Liver (tissue), 8 donors: ENCODE measurements at regions not wholly inside any gene's neighbourhood (a gene's known extent, or its start where the extent isn't known, plus 50 kb on each side); places are given as distances from the start of the nearest gene placed in this dataset.

ENCODE experiments used
- DNase-seq: peaks from one replicate; pipeline ENCODE4 v3.0.0-alpha.2; 2017; ENCODE audit warnings: low spot score
- H3K27ac ChIP-seq, 2 donors: one replicate each; pipeline ENCODE4 v1.7.0; 2013; ENCODE audit warnings: inconsistent platforms in 2 of 2, low read length in 2 of 2, control low read depth in 1 of 2, low read depth in 1 of 2, mild to moderate bottlenecking in 1 of 2
- H3K27me3 ChIP-seq, 4 donors: one replicate each; pipeline versions ENCODE4 v1.6.1 to v1.7.0; 2013; ENCODE audit warnings: low read length in 3 of 4, inconsistent platforms in 1 of 4, mild to moderate bottlenecking in 1 of 4, moderate library complexity in 1 of 4; ENCODE audit not compliant: control insufficient read depth in 4 of 4, insufficient read depth in 4 of 4
- H3K36me3 ChIP-seq, 4 donors: one replicate each; pipeline versions ENCODE4 v1.6.1 to v1.7.0; 2013; ENCODE audit warnings: low read length in 3 of 4, mild to moderate bottlenecking in 3 of 4, low read depth in 1 of 4, moderate library complexity in 1 of 4; ENCODE audit not compliant: control insufficient read depth in 4 of 4, insufficient read depth in 3 of 4
- H3K4me1 ChIP-seq, 4 donors: one replicate each; pipeline versions ENCODE4 v1.6.1 to v1.7.0; 2013; ENCODE audit warnings: low read length in 3 of 4, mild to moderate bottlenecking in 3 of 4, moderate library complexity in 1 of 4; ENCODE audit not compliant: control insufficient read depth in 4 of 4, insufficient read depth in 4 of 4
- H3K4me3 ChIP-seq, 3 donors: one replicate each; pipeline versions ENCODE4 v1.6.1 to v1.7.0; 2013; ENCODE audit warnings: low read length in 3 of 3, control low read depth in 1 of 3, low read depth in 1 of 3, mild to moderate bottlenecking in 1 of 3
- H3K9ac ChIP-seq, 2 donors: one replicate each; pipeline ENCODE4 v1.7.0; 2013; ENCODE audit warnings: low read length in 2 of 2, mild to moderate bottlenecking in 2 of 2, moderate library complexity in 2 of 2, control low read depth in 1 of 2, low read depth in 1 of 2
- H3K9me3 ChIP-seq, 4 donors: one replicate each; pipeline versions ENCODE4 v1.6.1 to v1.7.0; 2013; ENCODE audit warnings: low read length in 3 of 4; ENCODE audit not compliant: control insufficient read depth in 4 of 4
- EGR1 ChIP-seq, 2 donors: IDR thresholded peaks; 2 replicates each; pipeline ENCODE4 v1.6.1; 2016 to 2018; ENCODE audit warnings: antibody characterized with exemption in 2 of 2, low read depth in 2 of 2
- FOXA1 ChIP-seq: IDR thresholded peaks from 2 replicates; pipeline ENCODE4 v1.6.1; 2016; ENCODE audit warnings: antibody characterized with exemption
- FOXA2 ChIP-seq: IDR thresholded peaks from 2 replicates; pipeline ENCODE4 v1.6.1; 2016; ENCODE audit warnings: antibody characterized with exemption
- GABPA ChIP-seq, 2 donors: IDR thresholded peaks in 1 of 2; conservative IDR thresholded peaks in 1 of 2; 2 replicates each; pipeline ENCODE4 v1.6.1; 2016; ENCODE audit warnings: antibody characterized with exemption in 2 of 2, mild to moderate bottlenecking in 1 of 2, moderate library complexity in 1 of 2
- HNF4A ChIP-seq, 2 donors: conservative IDR thresholded peaks; 2 replicates each; pipeline ENCODE4 v1.6.1; 2016; ENCODE audit warnings: antibody characterized with exemption in 2 of 2, mild to moderate bottlenecking in 2 of 2
- HNF4G ChIP-seq: IDR thresholded peaks from 2 replicates; pipeline ENCODE4 v1.6.1; 2016; ENCODE audit warnings: antibody characterized with exemption
- JUND ChIP-seq, 2 donors: IDR thresholded peaks; 2 replicates each; pipeline ENCODE4 v1.6.1; 2016; ENCODE audit warnings: antibody characterized with exemption in 2 of 2
- RAD21 ChIP-seq, 2 donors: IDR thresholded peaks; 2 replicates each; pipeline ENCODE4 v1.6.1; 2016; ENCODE audit warnings: antibody characterized with exemption in 2 of 2, mild to moderate bottlenecking in 2 of 2
- RXRA ChIP-seq, 2 donors: IDR thresholded peaks; 2 replicates each; pipeline ENCODE4 v1.6.1; 2017 to 2018; ENCODE audit warnings: antibody characterized with exemption in 2 of 2, mild to moderate bottlenecking in 1 of 2
- SP1 ChIP-seq: IDR thresholded peaks from 2 replicates; pipeline ENCODE4 v1.6.1; 2018; ENCODE audit warnings: antibody characterized with exemption, mild to moderate bottlenecking
- TAF1 ChIP-seq: conservative IDR thresholded peaks from 2 replicates; pipeline ENCODE4 v1.6.1; 2016; ENCODE audit warnings: antibody characterized with exemption, mild to moderate bottlenecking
- YY1 ChIP-seq: IDR thresholded peaks from 2 replicates; pipeline ENCODE4 v1.6.1; 2016; ENCODE audit warnings: antibody characterized with exemption, mild to moderate bottlenecking
- WGBS: extraction: QIAGEN DNeasy Blood & Tissue Kit; methylation state at CpG from one replicate; pipeline ENCODE4 v1.1.7; 2013; 5-methylcytosine and 5-hydroxymethylcytosine counted together
- TF ChIP-seq, protein P1 (sequence below): IDR thresholded peaks from 2 replicates; pipeline ENCODE4 v1.6.1; 2016; ENCODE audit warnings: antibody characterized with exemption, mild to moderate bottlenecking
- TF ChIP-seq, protein P2 (sequence below): IDR thresholded peaks from 2 replicates; pipeline ENCODE4 v1.6.1; 2016; ENCODE audit warnings: antibody characterized with exemption
- TF ChIP-seq, protein P3 (sequence below): fragments of 150-350 bp; IDR thresholded peaks from 2 replicates; pipeline ENCODE4 v1.5.1; 2017; ENCODE audit warnings: improper control_type of control experiment, low read depth, low read length; ENCODE audit not compliant: missing input control
- TF ChIP-seq, protein P4 (sequence below): IDR thresholded peaks from 2 replicates; pipeline ENCODE4 v1.6.1; 2016; ENCODE audit warnings: antibody characterized with exemption
- TF ChIP-seq, protein P5 (sequence below): IDR thresholded peaks from 2 replicates; pipeline ENCODE4 v1.6.1; 2016; ENCODE audit warnings: antibody characterized with exemption
- donor health status: healthy.
- donor health status: healthy.
- donor health status: healthy.
- donor health status: healthy.
- donor health status: healthy.

DNA sequence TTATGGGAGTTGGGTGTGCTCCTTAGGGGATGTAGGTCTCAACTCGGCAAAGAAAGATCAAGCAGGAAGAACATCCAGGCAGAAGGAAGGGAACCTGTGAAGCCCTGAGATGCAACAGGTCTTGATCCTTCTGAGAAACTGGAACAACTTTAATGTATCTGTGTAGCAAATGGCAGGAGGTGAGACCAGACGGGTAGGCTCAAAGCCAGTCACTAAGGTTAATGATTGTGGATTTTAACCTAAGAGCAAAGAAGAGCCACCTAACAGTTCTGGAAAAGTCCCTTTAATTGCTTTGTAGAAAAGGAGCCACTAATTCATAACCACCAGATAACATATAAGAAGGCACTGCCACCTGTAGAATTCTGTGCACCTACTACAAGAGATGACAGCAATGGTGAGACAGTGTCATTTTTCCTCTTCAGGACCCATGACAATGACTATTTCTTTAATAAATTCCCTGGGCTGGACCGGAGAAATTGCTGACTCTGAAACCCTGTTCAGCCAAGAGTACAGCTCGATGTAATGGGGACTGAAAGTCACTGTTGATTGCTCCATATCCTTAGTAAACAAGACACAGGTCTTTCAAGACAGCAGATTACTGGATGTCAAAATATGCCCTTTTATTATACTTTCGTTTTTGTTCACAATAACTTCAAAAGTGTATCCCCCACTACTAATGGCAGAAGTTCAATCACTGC is 326.2 kb downstream of the CBLN4 start:
- no peak overlapping the region for H3K9ac ChIP-seq
- no peak for DNase-seq
- no peaks in the 10 kb centered on the region for H3K36me3 ChIP-seq
- peak overlapping the region; percentile 51 to 54 for H3K27ac ChIP-seq
- H3K27me3 ChIP-seq: no peaks in the 10 kb centered on the region
- peak overlapping the region in 2 of 3 donors; percentile 4 to 26 for H3K4me3 ChIP-seq
- TF ChIP-seq GABPA (IDR thresholded peaks at IDR 0.05 in 1 of 2, conservative IDR thresholded peaks at IDR 0.05 in 1 of 2) (no peak), FOXA1 (peak; percentile 31), RXRA (IDR thresholded peaks at IDR 0.05) (peak in 1 of 2 donors; percentile 43), HNF4A (conservative IDR thresholded peaks at IDR 0.05) (peak; percentile 56 to 64), HNF4G (no peak), YY1 (peak; percentile 47), FOXA2 (peak; percentile 58), SP1 (peak; percentile 59), JUND (IDR thresholded peaks at IDR 0.05) (peak in 1 of 2 donors; percentile 18), EGR1 (IDR thresholded peaks at IDR 0.05; ENCODE audit: low read depth in 2 of 2) (no peak), TAF1 (no peak), RAD21 (IDR thresholded peaks at IDR 0.05) (peak in 1 of 2 donors; percentile 4)
- TF ChIP-seq, protein P1, sequence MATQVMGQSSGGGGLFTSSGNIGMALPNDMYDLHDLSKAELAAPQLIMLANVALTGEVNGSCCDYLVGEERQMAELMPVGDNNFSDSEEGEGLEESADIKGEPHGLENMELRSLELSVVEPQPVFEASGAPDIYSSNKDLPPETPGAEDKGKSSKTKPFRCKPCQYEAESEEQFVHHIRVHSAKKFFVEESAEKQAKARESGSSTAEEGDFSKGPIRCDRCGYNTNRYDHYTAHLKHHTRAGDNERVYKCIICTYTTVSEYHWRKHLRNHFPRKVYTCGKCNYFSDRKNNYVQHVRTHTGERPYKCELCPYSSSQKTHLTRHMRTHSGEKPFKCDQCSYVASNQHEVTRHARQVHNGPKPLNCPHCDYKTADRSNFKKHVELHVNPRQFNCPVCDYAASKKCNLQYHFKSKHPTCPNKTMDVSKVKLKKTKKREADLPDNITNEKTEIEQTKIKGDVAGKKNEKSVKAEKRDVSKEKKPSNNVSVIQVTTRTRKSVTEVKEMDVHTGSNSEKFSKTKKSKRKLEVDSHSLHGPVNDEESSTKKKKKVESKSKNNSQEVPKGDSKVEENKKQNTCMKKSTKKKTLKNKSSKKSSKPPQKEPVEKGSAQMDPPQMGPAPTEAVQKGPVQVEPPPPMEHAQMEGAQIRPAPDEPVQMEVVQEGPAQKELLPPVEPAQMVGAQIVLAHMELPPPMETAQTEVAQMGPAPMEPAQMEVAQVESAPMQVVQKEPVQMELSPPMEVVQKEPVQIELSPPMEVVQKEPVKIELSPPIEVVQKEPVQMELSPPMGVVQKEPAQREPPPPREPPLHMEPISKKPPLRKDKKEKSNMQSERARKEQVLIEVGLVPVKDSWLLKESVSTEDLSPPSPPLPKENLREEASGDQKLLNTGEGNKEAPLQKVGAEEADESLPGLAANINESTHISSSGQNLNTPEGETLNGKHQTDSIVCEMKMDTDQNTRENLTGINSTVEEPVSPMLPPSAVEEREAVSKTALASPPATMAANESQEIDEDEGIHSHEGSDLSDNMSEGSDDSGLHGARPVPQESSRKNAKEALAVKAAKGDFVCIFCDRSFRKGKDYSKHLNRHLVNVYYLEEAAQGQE: no peak
- TF ChIP-seq, protein P2, sequence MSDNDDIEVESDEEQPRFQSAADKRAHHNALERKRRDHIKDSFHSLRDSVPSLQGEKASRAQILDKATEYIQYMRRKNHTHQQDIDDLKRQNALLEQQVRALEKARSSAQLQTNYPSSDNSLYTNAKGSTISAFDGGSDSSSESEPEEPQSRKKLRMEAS: peak; percentile 21
- TF ChIP-seq, protein P3, sequence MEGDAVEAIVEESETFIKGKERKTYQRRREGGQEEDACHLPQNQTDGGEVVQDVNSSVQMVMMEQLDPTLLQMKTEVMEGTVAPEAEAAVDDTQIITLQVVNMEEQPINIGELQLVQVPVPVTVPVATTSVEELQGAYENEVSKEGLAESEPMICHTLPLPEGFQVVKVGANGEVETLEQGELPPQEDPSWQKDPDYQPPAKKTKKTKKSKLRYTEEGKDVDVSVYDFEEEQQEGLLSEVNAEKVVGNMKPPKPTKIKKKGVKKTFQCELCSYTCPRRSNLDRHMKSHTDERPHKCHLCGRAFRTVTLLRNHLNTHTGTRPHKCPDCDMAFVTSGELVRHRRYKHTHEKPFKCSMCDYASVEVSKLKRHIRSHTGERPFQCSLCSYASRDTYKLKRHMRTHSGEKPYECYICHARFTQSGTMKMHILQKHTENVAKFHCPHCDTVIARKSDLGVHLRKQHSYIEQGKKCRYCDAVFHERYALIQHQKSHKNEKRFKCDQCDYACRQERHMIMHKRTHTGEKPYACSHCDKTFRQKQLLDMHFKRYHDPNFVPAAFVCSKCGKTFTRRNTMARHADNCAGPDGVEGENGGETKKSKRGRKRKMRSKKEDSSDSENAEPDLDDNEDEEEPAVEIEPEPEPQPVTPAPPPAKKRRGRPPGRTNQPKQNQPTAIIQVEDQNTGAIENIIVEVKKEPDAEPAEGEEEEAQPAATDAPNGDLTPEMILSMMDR: no peak
- TF ChIP-seq, protein P4, sequence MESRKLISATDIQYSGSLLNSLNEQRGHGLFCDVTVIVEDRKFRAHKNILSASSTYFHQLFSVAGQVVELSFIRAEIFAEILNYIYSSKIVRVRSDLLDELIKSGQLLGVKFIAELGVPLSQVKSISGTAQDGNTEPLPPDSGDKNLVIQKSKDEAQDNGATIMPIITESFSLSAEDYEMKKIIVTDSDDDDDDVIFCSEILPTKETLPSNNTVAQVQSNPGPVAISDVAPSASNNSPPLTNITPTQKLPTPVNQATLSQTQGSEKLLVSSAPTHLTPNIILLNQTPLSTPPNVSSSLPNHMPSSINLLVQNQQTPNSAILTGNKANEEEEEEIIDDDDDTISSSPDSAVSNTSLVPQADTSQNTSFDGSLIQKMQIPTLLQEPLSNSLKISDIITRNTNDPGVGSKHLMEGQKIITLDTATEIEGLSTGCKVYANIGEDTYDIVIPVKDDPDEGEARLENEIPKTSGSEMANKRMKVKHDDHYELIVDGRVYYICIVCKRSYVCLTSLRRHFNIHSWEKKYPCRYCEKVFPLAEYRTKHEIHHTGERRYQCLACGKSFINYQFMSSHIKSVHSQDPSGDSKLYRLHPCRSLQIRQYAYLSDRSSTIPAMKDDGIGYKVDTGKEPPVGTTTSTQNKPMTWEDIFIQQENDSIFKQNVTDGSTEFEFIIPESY: no peak
- TF ChIP-seq, protein P5, sequence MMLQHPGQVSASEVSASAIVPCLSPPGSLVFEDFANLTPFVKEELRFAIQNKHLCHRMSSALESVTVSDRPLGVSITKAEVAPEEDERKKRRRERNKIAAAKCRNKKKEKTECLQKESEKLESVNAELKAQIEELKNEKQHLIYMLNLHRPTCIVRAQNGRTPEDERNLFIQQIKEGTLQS: no peak
- WGBS: 24% methylated on average over 5 of the region's 5 CpGs
- no peaks in the 10 kb centered on the region for H3K9me3 ChIP-seq
- H3K4me1 ChIP-seq: peaks cover 3 to 29% (median 23%) of the 10 kb centered on the region in 4 donors
